Right cardiac atrium (tissue), 5 donors: ENCODE measurements at regions not wholly inside any gene's neighbourhood (a gene's known extent, or its start where the extent isn't known, plus 50 kb on each side); places are given as distances from the start of the nearest gene placed in this dataset.
"Not testable (repeated sequence)": the region's sequence is repeated elsewhere in the genome, so short reads cannot be mapped to it uniquely, and the experiment has no call there.

Experiments used
- ATAC-seq, 2 donors: fragments of 200-7000 bp; cut with Tn5 transposase; one replicate each; pipeline versions ENCODE4 v1.8.0 to v1.9.1; 2020; ENCODE audit warnings: moderate library complexity in 2 of 2, mild to moderate bottlenecking in 1 of 2
- DNase-seq, 3 donors: peaks; one replicate each; pipeline ENCODE4 v3.0.0-alpha.2; 2020
- H3K27ac ChIP-seq: one replicate; pipeline ENCODE4 v1.5.1; 2013; ENCODE audit warnings: mild to moderate bottlenecking, low read length, control low read depth, moderate library complexity
- H3K27me3 ChIP-seq: one replicate; pipeline ENCODE4 v1.6.1; 2013; ENCODE audit not compliant: control insufficient read depth, insufficient read depth
- H3K4me1 ChIP-seq: one replicate; pipeline ENCODE4 v1.6.1; 2013; ENCODE audit warnings: low read length; ENCODE audit not compliant: control insufficient read depth, insufficient read depth
- H3K4me3 ChIP-seq: one replicate; pipeline ENCODE4 v1.5.1; 2013; ENCODE audit warnings: low read length, control low read depth
- H3K9me3 ChIP-seq: one replicate; pipeline ENCODE4 v1.6.1; 2013; ENCODE audit warnings: low read length; ENCODE audit not compliant: control insufficient read depth
- WGBS: extraction: QIAGEN DNeasy Blood & Tissue Kit; methylation state at CpG from one replicate; pipeline ENCODE4 v1.1.7; 2013; 5-methylcytosine and 5-hydroxymethylcytosine counted together
- intact Hi-C, 4 donors: fragments of 100-400 bp; cut with DNase I; formaldehyde crosslinking; loops; one replicate each; pipeline versions ENCODE4 v1.11.0 to v1.14.0; 2022 to 2023
- donor health status: healthy with polysubstance abuse.
- donor health status: DM: no; HTN: yes; CAD: no.
- donor health status: DM: no; HTN: no; CAD: no.
- donor health status: DM: no; HTN: yes; CAD: no; lungs with severe emphysema.
- donor health status: DM: yes; HTN: yes; CAD: no.

DNA sequence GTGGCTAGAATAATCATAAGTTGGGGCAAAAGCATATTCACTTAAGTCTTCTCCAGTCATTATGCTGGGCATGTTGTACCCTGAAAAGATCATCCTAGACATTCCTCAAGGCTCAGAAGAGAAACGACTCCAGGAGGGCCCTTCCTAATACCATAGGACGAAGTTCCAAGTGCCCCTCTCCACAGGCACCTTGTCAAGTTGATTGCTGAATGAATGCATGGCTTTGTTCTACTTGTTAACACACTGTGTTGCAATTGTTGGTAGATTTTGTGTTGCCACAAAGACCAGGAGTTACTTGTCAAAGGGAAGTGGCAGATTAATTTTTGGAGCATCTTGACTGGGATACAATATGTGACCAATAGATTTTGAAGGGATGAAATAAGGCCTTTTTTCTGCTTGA lies 194.3 kb upstream of the SMLR1 start:
- no peak for ATAC-seq
- intact Hi-C loops: no loop called here
- H3K4me3 ChIP-seq: no peak overlapping the region

GRCh38 chr6:130643361-130643760 lies 183.8 kb upstream of the SMLR1 start:
- no peaks in the 10 kb centered on the region for H3K27me3 ChIP-seq
- 22% methylated on average over 1 of the region's 1 CpG for WGBS
- ATAC-seq (no peak), DNase-seq (no peak)
- no peak overlapping the region for H3K4me3 ChIP-seq
- H3K27ac ChIP-seq: no peak overlapping the region
- H3K4me1 ChIP-seq: no peaks in the 10 kb centered on the region
- no peaks in the 10 kb centered on the region for H3K9me3 ChIP-seq
- intact Hi-C loops: no loop called here

More for the DNA sequence above, 194.3 kb upstream of the SMLR1 start:
- 36% methylated on average over 2 of the region's 2 CpGs for WGBS
- Histone ChIP-seq H3K4me1 (no peaks in the 10 kb centered on the region), H3K27me3 (no peaks in the 10 kb centered on the region), H3K27ac (no peak overlapping the region), H3K9me3 (no peaks in the 10 kb centered on the region)
- DNase-seq: no peak

GRCh38 chr6:130644175-130644574 lies 183.0 kb upstream of the SMLR1 start:
- Histone ChIP-seq H3K27ac (no peak overlapping the region), H3K27me3 (no peaks in the 10 kb centered on the region), H3K4me3 (no peak overlapping the region), H3K9me3 (no peaks in the 10 kb centered on the region), H3K4me1 (no peaks in the 10 kb centered on the region)
- DNase-seq (no peak), ATAC-seq (no peak)
- 91% methylated on average over 2 of the region's 2 CpGs for WGBS
- intact Hi-C loops: no loop called here

DNA sequence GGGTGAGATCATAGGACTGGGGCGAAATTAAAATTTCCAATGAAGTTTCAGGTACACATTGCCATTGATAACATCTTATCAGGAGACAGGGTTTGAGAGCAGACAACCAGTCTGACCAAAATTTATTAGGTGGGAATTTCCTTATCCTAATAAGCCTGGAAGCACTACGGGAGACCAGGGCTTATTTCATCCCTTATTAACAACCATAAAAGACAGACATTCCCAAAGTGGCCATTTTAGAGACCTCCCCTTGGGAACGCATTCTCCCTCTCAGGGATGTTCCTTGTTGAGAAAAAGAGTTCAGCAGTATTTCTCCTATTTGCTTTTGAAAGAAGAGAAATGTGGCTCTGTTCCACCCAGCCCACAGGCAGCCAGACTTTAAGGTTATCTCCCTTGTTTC lies 182.4 kb upstream of the SMLR1 start:
- H3K4me1 ChIP-seq, H3K9me3 ChIP-seq, H3K4me3 ChIP-seq, H3K27me3 ChIP-seq, intact Hi-C loops, ATAC-seq, H3K27ac ChIP-seq, DNase-seq: not testable (repeated sequence)
- 88% methylated on average over 3 of the region's 3 CpGs for WGBS

GRCh38 chr6:130647246-130647645 lies 180.0 kb upstream of the SMLR1 start:
- H3K9me3 ChIP-seq: no peaks in the 10 kb centered on the region
- no peak overlapping the region for H3K27ac ChIP-seq
- no peaks in the 10 kb centered on the region for H3K4me1 ChIP-seq
- ATAC-seq: no peak
- H3K4me3 ChIP-seq: no peak overlapping the region
- no peak for DNase-seq
- intact Hi-C loops: no loop called here
- no peaks in the 10 kb centered on the region for H3K27me3 ChIP-seq

- Histone ChIP-seq H3K9me3 (no peaks in the 10 kb centered on the region), H3K4me1 (no peaks in the 10 kb centered on the region), H3K4me3 (no peak overlapping the region), H3K27ac (no peak overlapping the region), H3K27me3 (no peaks in the 10 kb centered on the region)
- WGBS: 89% methylated on average over 1 of the region's 1 CpG
- ATAC-seq: no peak
- no peak for DNase-seq
- intact Hi-C loops: no loop called here
Observed at GRCh38 chr6:130655586-130655985, 171.6 kb upstream of the SMLR1 start.

DNA sequence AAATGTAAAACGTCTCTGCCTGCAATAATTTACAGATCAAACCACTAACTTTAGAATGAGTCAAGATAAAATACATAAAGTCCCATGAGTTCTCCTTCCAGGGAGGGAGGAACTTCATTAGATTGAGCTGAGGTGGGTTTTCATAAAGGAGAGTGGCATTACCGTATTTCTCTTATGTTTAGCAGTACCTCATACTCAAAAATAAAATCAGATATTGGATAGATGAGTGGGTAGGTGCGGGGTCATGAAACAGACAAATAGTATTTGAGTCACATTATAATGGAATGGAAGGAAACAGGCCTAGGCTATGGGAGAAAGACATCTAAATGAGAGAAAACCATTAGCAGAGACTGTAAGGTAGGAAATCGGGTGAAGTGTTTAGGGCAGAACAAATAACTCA lies 166.1 kb upstream of the SMLR1 start:
- DNase-seq (no peak), ATAC-seq (no peak)
- intact Hi-C loops: no loop called here
- H3K27me3 ChIP-seq: no peaks in the 10 kb centered on the region
- 76% methylated on average over 4 of the region's 4 CpGs for WGBS
- no peak overlapping the region for H3K27ac ChIP-seq
- no peaks in the 10 kb centered on the region for H3K9me3 ChIP-seq
- no peaks in the 10 kb centered on the region for H3K4me1 ChIP-seq
- H3K4me3 ChIP-seq: no peak overlapping the region

GRCh38 chr6:130666786-130667185 lies 160.4 kb upstream of the SMLR1 start:
- no peak for ATAC-seq
- 77% methylated on average over 2 of the region's 2 CpGs for WGBS

DNA sequence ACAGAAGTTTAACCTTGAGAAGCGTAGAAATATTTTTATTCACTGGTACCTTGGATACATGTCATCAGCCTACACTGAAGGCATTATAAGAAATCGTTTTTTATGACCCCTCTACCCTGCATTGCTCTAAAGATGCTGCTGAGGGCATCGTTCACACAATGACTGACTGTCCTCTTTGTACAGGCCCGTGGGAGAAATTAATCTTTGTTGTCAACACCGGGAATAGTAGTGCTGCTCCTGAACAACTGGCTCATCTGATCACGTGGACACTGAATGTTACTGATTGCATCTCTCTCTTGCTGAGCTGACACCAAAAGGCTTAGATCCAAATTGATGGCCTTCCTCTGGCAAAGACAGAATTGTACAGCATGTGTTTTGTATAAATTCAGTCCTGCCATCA lies 157.1 kb upstream of the SMLR1 start:
- Histone ChIP-seq H3K4me3 (no peak overlapping the region), H3K9me3 (no peaks in the 10 kb centered on the region), H3K4me1 (no peaks in the 10 kb centered on the region), H3K27me3 (no peaks in the 10 kb centered on the region), H3K27ac (no peak overlapping the region)
- DNase-seq (no peak), ATAC-seq (no peak)
- 54% methylated on average over 6 of the region's 6 CpGs for WGBS
- intact Hi-C loops: no loop called here

More at GRCh38 chr6:130666786-130667185, 160.4 kb upstream of the SMLR1 start:
- Histone ChIP-seq H3K4me3 (no peak overlapping the region), H3K4me1 (no peaks in the 10 kb centered on the region), H3K27ac (no peak overlapping the region), H3K27me3 (no peaks in the 10 kb centered on the region), H3K9me3 (no peaks in the 10 kb centered on the region)
- DNase-seq: no peak
- intact Hi-C loops: no loop called here

DNA sequence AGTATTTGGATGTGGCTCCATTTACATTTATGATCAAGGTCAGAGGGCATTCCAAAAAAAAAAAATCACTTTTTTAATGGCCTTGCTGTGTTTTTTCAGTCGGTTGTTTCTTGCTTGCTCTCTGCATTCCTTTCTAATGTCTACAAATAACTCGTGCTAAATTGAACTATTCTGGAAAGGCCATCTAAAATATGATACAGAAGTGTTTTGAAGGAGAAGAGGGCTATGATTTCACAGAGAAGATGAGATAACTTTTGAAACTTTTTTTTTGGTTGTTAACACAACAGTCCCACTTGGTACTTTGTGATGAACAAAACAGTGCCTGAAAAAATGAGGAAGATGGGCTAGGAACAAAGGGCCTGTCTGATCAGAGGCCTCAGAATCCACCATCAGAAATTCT lies 156.1 kb upstream of the SMLR1 start:
- WGBS: 28% methylated on average over 2 of the region's 2 CpGs
- no peak for ATAC-seq
- no peaks in the 10 kb centered on the region for H3K9me3 ChIP-seq
- H3K27ac ChIP-seq: no peak overlapping the region
- no peak overlapping the region for H3K4me3 ChIP-seq
- H3K27me3 ChIP-seq: no peaks in the 10 kb centered on the region
- no peaks in the 10 kb centered on the region for H3K4me1 ChIP-seq
- intact Hi-C loops: no loop called here
- no peak for DNase-seq

- intact Hi-C loops: no loop called here
- no peak overlapping the region for H3K4me3 ChIP-seq
- H3K9me3 ChIP-seq: no peaks in the 10 kb centered on the region
- H3K27ac ChIP-seq: peak overlapping the region; percentile 2
- WGBS: 35% methylated on average over 11 of the region's 11 CpGs
- H3K27me3 ChIP-seq: no peaks in the 10 kb centered on the region
- ATAC-seq: peak; percentile 85 to 89
- peak; percentile 26 to 58 (median 50) for DNase-seq
- no peaks in the 10 kb centered on the region for H3K4me1 ChIP-seq
Observed at GRCh38 chr6:130671577-130671976, 155.6 kb upstream of the SMLR1 start.

GRCh38 chr6:130672153-130672552 lies 155.1 kb upstream of the SMLR1 start:
- intact Hi-C loops: no loop called here
- WGBS: 89% methylated on average over 6 of the region's 6 CpGs
- no peak for DNase-seq

More at GRCh38 chr6:130672153-130672552, 155.1 kb upstream of the SMLR1 start:
- Histone ChIP-seq H3K4me3 (no peak overlapping the region), H3K9me3 (no peaks in the 10 kb centered on the region), H3K4me1 (no peaks in the 10 kb centered on the region), H3K27ac (no peak overlapping the region), H3K27me3 (no peaks in the 10 kb centered on the region)
- ATAC-seq: no peak
